Karpas-422 (cell line): ENCODE measurements at regions not wholly inside any gene's neighbourhood (a gene's known extent, or its start where the extent isn't known, plus 50 kb on each side); places are given as distances from the start of the nearest gene placed in this dataset.
"Not testable (repeated sequence)": the region's sequence is repeated elsewhere in the genome, so short reads cannot be mapped to it uniquely, and the experiment has no call there.

Source experiments
- DNase-seq: peaks from one replicate; pipeline ENCODE4 v3.0.0-alpha.2; 2015
- H2AFZ ChIP-seq: fragments of 200-600 bp; sonication (generic); 2 replicates; pipeline ENCODE4 v1.6.1; 2014; ENCODE audit warnings: antibody characterized with exemption, low read length, mixed read lengths
- H3K27ac ChIP-seq: fragments of 200-600 bp; sonication (generic); 2 replicates; pipeline ENCODE4 v1.5.1; 2014; ENCODE audit warnings: mild to moderate bottlenecking, low read length, moderate library complexity
- H3K27me3 ChIP-seq: fragments of 200-600 bp; sonication (generic); 2 replicates; pipeline ENCODE4 v1.6.1; 2014; ENCODE audit warnings: low read length, mixed read lengths
- H3K36me3 ChIP-seq: fragments of 200-600 bp; sonication (generic); 2 replicates; pipeline ENCODE4 v1.6.1; 2014; ENCODE audit warnings: low read length, mixed read lengths; ENCODE audit not compliant: insufficient read depth
- H3K4me1 ChIP-seq: fragments of 200-600 bp; sonication (generic); 2 replicates; pipeline ENCODE4 v1.6.1; 2014; ENCODE audit warnings: mild to moderate bottlenecking, low read length, mixed read lengths
- H3K4me2 ChIP-seq: fragments of 200-600 bp; sonication (generic); 2 replicates; pipeline ENCODE4 v1.6.1; 2014; ENCODE audit warnings: low read length, low read depth, mild to moderate bottlenecking; ENCODE audit not compliant: poor library complexity, severe bottlenecking
- H3K4me3 ChIP-seq: fragments of 200-600 bp; sonication (generic); 2 replicates; pipeline ENCODE4 v1.5.1; 2014; ENCODE audit warnings: mild to moderate bottlenecking, antibody characterized with exemption, low read length, mixed read lengths
- H3K79me2 ChIP-seq: fragments of 200-600 bp; sonication (generic); 2 replicates; pipeline ENCODE4 v1.6.1; 2014; ENCODE audit warnings: mild to moderate bottlenecking, low read length, mixed read lengths
- H3K9ac ChIP-seq: fragments of 200-600 bp; sonication (generic); 2 replicates; pipeline ENCODE4 v1.6.0; 2014; ENCODE audit warnings: low read length
- H3K9me2 ChIP-seq: fragments of 200-600 bp; sonication (generic), shearing (Covaris generic); replicated peaks from 2 replicates; pipeline ENCODE4 v1.6.0; 2014; ENCODE audit warnings: mild to moderate bottlenecking, low read length, moderate library complexity; ENCODE audit not compliant: insufficient read depth
- H3K9me3 ChIP-seq: fragments of 300-700, 200-600 bp; sonication (generic); 2 replicates; pipeline ENCODE4 v1.6.1; 2014; ENCODE audit warnings: low read length, mixed read lengths
- H4K20me1 ChIP-seq: fragments of 200-600 bp; sonication (generic); 2 replicates; pipeline ENCODE4 v1.6.1; 2014; ENCODE audit warnings: mild to moderate bottlenecking, antibody characterized with exemption, low read length, low read depth; ENCODE audit not compliant: insufficient read depth

- Histone ChIP-seq H2AFZ (no peak overlapping the region), H3K4me1 (no peaks in the 10 kb centered on the region), H3K36me3 (no peaks in the 10 kb centered on the region), H3K27ac (no peak overlapping the region), H3K9me2 (no peaks in the 10 kb centered on the region), H3K4me2 (no peak overlapping the region), H3K9ac (no peak overlapping the region), H3K27me3 (no peaks in the 10 kb centered on the region), H3K9me3 (no peaks in the 10 kb centered on the region), H3K79me2 (no peaks in the 10 kb centered on the region), H3K4me3 (no peak overlapping the region), H4K20me1 (no peaks in the 10 kb centered on the region)
- DNase-seq = no peak
These were observed 360.0 kb downstream of the CD83 start for GRCh38 chr6:14477559-14477958.

- no peaks in the 10 kb centered on the region for H4K20me1 ChIP-seq
- H3K4me3 ChIP-seq = no peak overlapping the region
- H3K9ac ChIP-seq = no peak overlapping the region
- no peak for DNase-seq
- no peaks in the 10 kb centered on the region for H3K9me2 ChIP-seq
- H3K9me3 ChIP-seq = no peaks in the 10 kb centered on the region
- no peaks in the 10 kb centered on the region for H3K36me3 ChIP-seq
- no peaks in the 10 kb centered on the region for H3K4me1 ChIP-seq
- no peak overlapping the region for H3K4me2 ChIP-seq
- H2AFZ ChIP-seq = no peak overlapping the region
- H3K79me2 ChIP-seq = no peaks in the 10 kb centered on the region
- no peak overlapping the region for H3K27ac ChIP-seq
- H3K27me3 ChIP-seq = no peaks in the 10 kb centered on the region
These were observed 361.0 kb downstream of the CD83 start for GRCh38 chr6:14478381-14479225.

- not testable (repeated sequence) for H3K4me3 ChIP-seq, H4K20me1 ChIP-seq, H3K79me2 ChIP-seq, H3K9me3 ChIP-seq, H3K36me3 ChIP-seq, H3K9ac ChIP-seq, H3K4me1 ChIP-seq, H2AFZ ChIP-seq, H3K9me2 ChIP-seq, H3K27me3 ChIP-seq, H3K4me2 ChIP-seq, H3K27ac ChIP-seq, DNase-seq
These were observed 364.4 kb downstream of the CD83 start for GRCh38 chr6:14481946-14482345.

GRCh38 chr6:14487625-14488024 is 370.1 kb downstream of the CD83 start:
- Histone ChIP-seq H3K27ac (no peak overlapping the region), H3K4me3 (no peak overlapping the region), H3K79me2 (no peaks in the 10 kb centered on the region), H3K36me3 (no peaks in the 10 kb centered on the region), H3K9ac (no peak overlapping the region), H3K4me2 (no peak overlapping the region), H3K9me2 (no peaks in the 10 kb centered on the region), H3K4me1 (no peaks in the 10 kb centered on the region), H2AFZ (no peak overlapping the region), H3K27me3 (no peaks in the 10 kb centered on the region), H4K20me1 (no peaks in the 10 kb centered on the region), H3K9me3 (no peaks in the 10 kb centered on the region)
- DNase-seq = no peak

- no peak overlapping the region for H3K4me3 ChIP-seq
- no peaks in the 10 kb centered on the region for H3K36me3 ChIP-seq
- H4K20me1 ChIP-seq = no peaks in the 10 kb centered on the region
- no peak overlapping the region for H3K27ac ChIP-seq
- DNase-seq = no peak
- no peaks in the 10 kb centered on the region for H3K4me1 ChIP-seq
- H3K9ac ChIP-seq = no peak overlapping the region
- no peaks in the 10 kb centered on the region for H3K79me2 ChIP-seq
- H2AFZ ChIP-seq = no peak overlapping the region
- no peaks in the 10 kb centered on the region for H3K9me2 ChIP-seq
- H3K4me2 ChIP-seq = no peak overlapping the region
- no peaks in the 10 kb centered on the region for H3K27me3 ChIP-seq
- H3K9me3 ChIP-seq = no peaks in the 10 kb centered on the region
These were observed 370.6 kb downstream of the CD83 start for GRCh38 chr6:14488180-14488579.

GRCh38 chr6:14489445-14489844 is 371.9 kb downstream of the CD83 start:
- Histone ChIP-seq H3K27ac (no peak overlapping the region), H3K9me3 (no peaks in the 10 kb centered on the region), H4K20me1 (no peaks in the 10 kb centered on the region), H3K27me3 (no peaks in the 10 kb centered on the region), H3K4me3 (no peak overlapping the region), H3K9me2 (no peaks in the 10 kb centered on the region), H3K4me2 (no peak overlapping the region), H3K36me3 (no peaks in the 10 kb centered on the region), H2AFZ (no peak overlapping the region), H3K9ac (no peak overlapping the region), H3K4me1 (no peaks in the 10 kb centered on the region), H3K79me2 (no peaks in the 10 kb centered on the region)
- no peak for DNase-seq

GRCh38 chr6:14498748-14499147 is 381.2 kb downstream of the CD83 start:
- no peaks in the 10 kb centered on the region for H3K79me2 ChIP-seq
- no peaks in the 10 kb centered on the region for H3K4me1 ChIP-seq
- no peak overlapping the region for H3K9ac ChIP-seq
- H3K4me3 ChIP-seq = no peak overlapping the region
- H3K4me2 ChIP-seq = no peak overlapping the region
- H3K27me3 ChIP-seq = no peaks in the 10 kb centered on the region
- H3K9me3 ChIP-seq = no peaks in the 10 kb centered on the region
- no peak for DNase-seq
- H3K27ac ChIP-seq = no peak overlapping the region
- no peaks in the 10 kb centered on the region for H3K9me2 ChIP-seq
- no peaks in the 10 kb centered on the region for H4K20me1 ChIP-seq
- no peaks in the 10 kb centered on the region for H3K36me3 ChIP-seq
- H2AFZ ChIP-seq = no peak overlapping the region

- Histone ChIP-seq H3K9me2 (no peaks in the 10 kb centered on the region), H3K9ac (no peak overlapping the region), H3K27ac (no peak overlapping the region), H3K9me3 (no peaks in the 10 kb centered on the region), H3K79me2 (no peaks in the 10 kb centered on the region), H3K4me3 (no peak overlapping the region), H4K20me1 (no peaks in the 10 kb centered on the region), H2AFZ (no peak overlapping the region), H3K4me1 (no peaks in the 10 kb centered on the region), H3K4me2 (no peak overlapping the region), H3K36me3 (no peaks in the 10 kb centered on the region), H3K27me3 (no peaks in the 10 kb centered on the region)
- no peak for DNase-seq
These were observed 381.7 kb downstream of the CD83 start for GRCh38 chr6:14499309-14499708.
